PC-3 (cell line): ENCODE measurements at regions not wholly inside any gene's neighbourhood (a gene's known extent, or its start where the extent isn't known, plus 50 kb on each side); places are given as distances from the start of the nearest gene placed in this dataset.

Experiments used
- ATAC-seq: fragments of 200-7000 bp; cut with Tn5 transposase; 2 replicates; pipeline ENCODE4 v1.9.1; 2020; ENCODE audit warnings: mild to moderate bottlenecking, moderate library complexity
- BruUV-seq: library from RNA; stranded (reverse); fragments of 400-500 nt; replicated peaks from 2 replicates; lab custom pipeline; 2021; lab: Mats Ljungman, UMichigan
- CTCF ChIA-PET: fragments of 300-600 bp; sonication (Branson Sonifier 250); formaldehyde crosslinking; loops from one replicate; lab custom pipeline; 2022; ENCODE audit warnings: antibody characterized with exemption; lab: Charles Lee
- POLR2A ChIA-PET: fragments of 300-600 bp; sonication (Branson Sonifier 250); formaldehyde crosslinking; loops from one replicate; lab custom pipeline; 2022; ENCODE audit warnings: antibody characterized with exemption; ENCODE audit not compliant: unreplicated experiment; lab: Charles Lee
- DNase-seq: peaks from one replicate; pipeline ENCODE4 v3.0.0-alpha.2; 2015
- H2AFZ ChIP-seq: fragments of 300-600 bp; sonication (generic); 2 replicates; pipeline ENCODE4 v1.6.0; 2016; ENCODE audit warnings: antibody characterized with exemption, low read length
- H3F3A ChIP-seq: fragments of 300-600 bp; sonication (generic); one replicate; pipeline ENCODE4 v1.6.0; 2017; ENCODE audit warnings: antibody characterized with exemption, low read length, control low read depth, mild to moderate bottlenecking; ENCODE audit not compliant: unreplicated experiment
- H3K27ac ChIP-seq: fragments of 300-600 bp; sonication (generic); 2 replicates; pipeline ENCODE4 v1.5.1; 2016; ENCODE audit warnings: mild to moderate bottlenecking, low read length
- H3K27me3 ChIP-seq: fragments of 300-600 bp; sonication (generic); 2 replicates; pipeline ENCODE4 v1.6.1; 2016; ENCODE audit warnings: low read length, mixed read lengths
- H3K36me3 ChIP-seq: fragments of 300-600 bp; sonication (generic); 2 replicates; pipeline ENCODE4 v1.6.1; 2016; ENCODE audit warnings: low read depth, mixed run types, low read length, mixed read lengths
- H3K4me1 ChIP-seq: fragments of 300-600 bp; sonication (generic); 2 replicates; pipeline ENCODE4 v1.5.1; 2016; ENCODE audit warnings: low read length; ENCODE audit not compliant: insufficient read depth
- H3K4me2 ChIP-seq: fragments of 300-600 bp; sonication (generic); 2 replicates; pipeline ENCODE4 v1.6.0; 2016; ENCODE audit warnings: low read length
- H3K4me3 ChIP-seq: fragments of 300-600 bp; sonication (generic); 2 replicates; pipeline ENCODE4 v1.5.1; 2016; ENCODE audit warnings: mild to moderate bottlenecking, low read length, mixed read lengths
- H3K79me2 ChIP-seq: fragments of 300-600 bp; sonication (generic); 2 replicates; pipeline ENCODE4 v1.6.1; 2017; ENCODE audit warnings: low read length, mixed read lengths
- H3K9ac ChIP-seq: fragments of 300-600 bp; sonication (generic); 2 replicates; pipeline ENCODE4 v1.6.0; 2016; ENCODE audit warnings: mild to moderate bottlenecking, low read length
- H3K9me2 ChIP-seq: fragments of 300-600 bp; sonication (generic); replicated peaks from 2 replicates; pipeline ENCODE4 v1.6.1; 2016; ENCODE audit warnings: mixed run types, low read length, mixed read lengths
- H3K9me3 ChIP-seq: fragments of 300-600 bp; sonication (generic); 2 replicates; pipeline ENCODE4 v1.6.1; 2016; ENCODE audit warnings: low read length, mixed read lengths
- H4K20me1 ChIP-seq: fragments of 300-600 bp; sonication (generic); 2 replicates; pipeline ENCODE4 v1.6.1; 2016; ENCODE audit warnings: low read length, mixed read lengths
- CTCF ChIP-seq: fragments of 300-600 bp; sonication (generic); conservative IDR thresholded peaks from 2 replicates; pipeline ENCODE4 v1.5.1; 2017; ENCODE audit warnings: antibody characterized with exemption, low read depth, mild to moderate bottlenecking, low read length
- EZH2 ChIP-seq: fragments of 300-600 bp; sonication (generic); IDR thresholded peaks from one replicate; pipeline ENCODE4 v1.6.1; 2017; ENCODE audit warnings: antibody characterized with exemption, mild to moderate bottlenecking, low read length; ENCODE audit not compliant: unreplicated experiment
- EZH2phosphoT487 ChIP-seq: fragments of 300-600 bp; sonication (generic); IDR thresholded peaks from 2 replicates; pipeline ENCODE4 v1.6.1; 2018; ENCODE audit warnings: mild to moderate bottlenecking, antibody characterized with exemption, low read length, borderline replicate concordance
- intact Hi-C: fragments of 100-400 bp; cut with micrococcal nuclease; formaldehyde crosslinking; loops from 2 replicates; pipeline ENCODE4 v1.9.0; 2023

GRCh38 chr3:71930056-71930991, 145.4 kb upstream of the PROK2 start:
- no peak overlapping the region for H3K27ac ChIP-seq
- H3K79me2 ChIP-seq = no peaks in the 10 kb centered on the region
- H4K20me1 ChIP-seq = no peaks in the 10 kb centered on the region
- CTCF ChIA-PET = no interaction called here
- DNase-seq (peak; percentile 31), ATAC-seq (no peak)
- no peak overlapping the region for H2AFZ ChIP-seq
- no peaks in the 10 kb centered on the region for H3K9me2 ChIP-seq
- intact Hi-C loops = no loop called here
- POLR2A ChIA-PET = no interaction called here
- peaks cover 54% of the 10 kb centered on the region for H3K27me3 ChIP-seq
- no peaks in the 10 kb centered on the region for H3K36me3 ChIP-seq
- H3K4me2 ChIP-seq = no peak overlapping the region
- no peaks in the 10 kb centered on the region for H3K4me1 ChIP-seq
- no peak overlapping the region for H3K9ac ChIP-seq
- BruUV-seq = no TSS peak
- TF ChIP-seq EZH2phosphoT487 (no peak), EZH2 (no peak), CTCF (peak; percentile 62)
- no peak overlapping the region for H3K4me3 ChIP-seq
- H3K9me3 ChIP-seq = no peaks in the 10 kb centered on the region
- H3F3A ChIP-seq = no peaks in the 10 kb centered on the region

GRCh38 chr3:71928212-71928611, 143.3 kb upstream of the PROK2 start:
- H3K27me3 ChIP-seq = peaks cover 43% of the 10 kb centered on the region
- H3K27ac ChIP-seq = no peak overlapping the region
- no peaks in the 10 kb centered on the region for H3K36me3 ChIP-seq
- no peaks in the 10 kb centered on the region for H3F3A ChIP-seq
- H3K9me2 ChIP-seq = no peaks in the 10 kb centered on the region
- ATAC-seq (no peak), DNase-seq (no peak)
- no peaks in the 10 kb centered on the region for H3K9me3 ChIP-seq
- H4K20me1 ChIP-seq = no peaks in the 10 kb centered on the region
- TF ChIP-seq EZH2 (no peak), EZH2phosphoT487 (no peak), CTCF (no peak)
- no peak overlapping the region for H3K9ac ChIP-seq
- POLR2A ChIA-PET = no interaction called here
- CTCF ChIA-PET = no interaction called here
- H3K4me3 ChIP-seq = no peak overlapping the region
- H3K79me2 ChIP-seq = no peaks in the 10 kb centered on the region
- no peak overlapping the region for H2AFZ ChIP-seq
- no peak overlapping the region for H3K4me2 ChIP-seq
- no TSS peak for BruUV-seq
- H3K4me1 ChIP-seq = no peaks in the 10 kb centered on the region
- intact Hi-C loops = no loop called here

DNA sequence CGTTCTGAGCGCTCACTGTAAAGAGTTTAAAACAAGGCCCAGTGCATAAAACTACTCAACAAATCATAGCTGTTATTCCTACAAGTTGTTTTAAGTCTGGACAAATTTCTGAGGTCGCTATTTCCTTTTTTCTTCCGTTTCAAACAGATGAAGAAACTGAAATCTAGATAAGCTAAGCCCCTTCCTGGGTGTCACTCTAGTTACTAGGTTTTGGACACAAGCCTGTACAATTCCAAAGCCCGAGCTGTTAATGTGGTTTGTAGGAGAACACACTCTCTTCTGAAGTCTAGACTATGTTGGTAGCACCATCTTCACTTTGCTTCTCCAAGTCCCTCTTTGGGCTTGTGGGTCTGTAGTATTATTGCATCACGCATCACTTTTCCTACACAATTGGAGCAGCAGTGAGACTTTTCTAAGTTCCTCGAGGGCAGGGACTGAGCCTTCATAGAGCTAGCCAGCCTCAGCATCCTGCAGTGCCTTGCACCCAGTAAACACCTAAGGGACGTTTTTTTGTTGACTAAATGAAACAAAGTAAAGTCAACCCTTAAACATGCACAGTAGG, 142.6 kb upstream of the PROK2 start:
- H3K4me3 ChIP-seq = no peak overlapping the region
- no peak overlapping the region for H3K4me2 ChIP-seq
- ATAC-seq (no peak), DNase-seq (no peak)
- intact Hi-C loops = no loop called here
- no TSS peak for BruUV-seq
- ChIA-PET POLR2A (no interaction called here), CTCF (no interaction called here)
- no peaks in the 10 kb centered on the region for H3K9me2 ChIP-seq
- H3K9me3 ChIP-seq = no peaks in the 10 kb centered on the region
- no peaks in the 10 kb centered on the region for H3F3A ChIP-seq
- H3K36me3 ChIP-seq = no peaks in the 10 kb centered on the region
- H3K79me2 ChIP-seq = no peaks in the 10 kb centered on the region
- H3K9ac ChIP-seq = no peak overlapping the region
- H4K20me1 ChIP-seq = no peaks in the 10 kb centered on the region
- H2AFZ ChIP-seq = no peak overlapping the region
- peaks cover 42% of the 10 kb centered on the region for H3K27me3 ChIP-seq
- H3K27ac ChIP-seq = no peak overlapping the region
- no peaks in the 10 kb centered on the region for H3K4me1 ChIP-seq
- TF ChIP-seq CTCF (no peak), EZH2phosphoT487 (no peak), EZH2 (no peak)
